ENCODE measurements at regions not wholly inside any gene's neighbourhood (a gene's known extent, or its start where the extent isn't known, plus 50 kb on each side); places are given as distances from the start of the nearest gene placed in this dataset.

DNA sequence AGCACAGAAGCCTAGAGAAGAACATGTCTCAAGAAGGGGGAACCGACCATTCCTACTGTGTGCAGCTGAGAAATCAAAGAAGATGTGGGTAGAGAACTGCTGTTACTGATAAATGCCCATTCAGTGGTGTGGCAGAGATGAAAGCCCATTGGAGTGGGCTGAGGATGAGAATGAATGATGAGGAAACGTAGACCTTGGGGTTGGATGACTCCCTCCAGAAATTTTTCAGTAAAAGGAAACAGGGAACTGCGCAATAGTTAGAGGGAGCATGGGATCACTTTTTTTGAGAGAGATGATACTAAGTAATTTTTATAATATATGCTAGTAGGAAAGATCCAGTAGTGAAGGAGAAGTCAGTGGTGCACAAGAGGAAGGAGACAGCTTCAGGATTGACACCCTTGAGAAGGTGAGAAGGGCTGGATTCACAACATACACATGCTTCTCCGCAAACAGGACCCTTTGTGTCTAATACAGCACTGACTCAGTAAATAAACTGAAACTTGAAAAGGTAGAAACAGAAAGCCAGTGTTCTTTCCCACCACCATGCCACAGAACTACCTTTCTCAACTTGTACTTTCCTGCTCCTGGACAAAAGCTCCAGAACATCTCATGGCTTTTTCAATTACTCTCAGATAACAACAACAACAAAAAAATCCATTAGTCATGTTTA is 104.7 kb upstream of the IL6 start:
- no peak for DNase-seq

- no peak for DNase-seq
Observed at GRCh38 chr7:22618528-22618927, 108.5 kb upstream of the IL6 start.

- no peak for DNase-seq
Observed at GRCh38 chr7:22617166-22617565, 109.8 kb upstream of the IL6 start.

- DNase-seq: no peak
Observed at GRCh38 chr7:22613496-22613895, 113.5 kb upstream of the IL6 start.

GRCh38 chr7:22612776-22613175 is 112.8 kb upstream of the STEAP1B start:
- no peak for DNase-seq

GRCh38 chr7:22611758-22612079 is 111.7 kb upstream of the STEAP1B start:
- no peak for DNase-seq

DNA sequence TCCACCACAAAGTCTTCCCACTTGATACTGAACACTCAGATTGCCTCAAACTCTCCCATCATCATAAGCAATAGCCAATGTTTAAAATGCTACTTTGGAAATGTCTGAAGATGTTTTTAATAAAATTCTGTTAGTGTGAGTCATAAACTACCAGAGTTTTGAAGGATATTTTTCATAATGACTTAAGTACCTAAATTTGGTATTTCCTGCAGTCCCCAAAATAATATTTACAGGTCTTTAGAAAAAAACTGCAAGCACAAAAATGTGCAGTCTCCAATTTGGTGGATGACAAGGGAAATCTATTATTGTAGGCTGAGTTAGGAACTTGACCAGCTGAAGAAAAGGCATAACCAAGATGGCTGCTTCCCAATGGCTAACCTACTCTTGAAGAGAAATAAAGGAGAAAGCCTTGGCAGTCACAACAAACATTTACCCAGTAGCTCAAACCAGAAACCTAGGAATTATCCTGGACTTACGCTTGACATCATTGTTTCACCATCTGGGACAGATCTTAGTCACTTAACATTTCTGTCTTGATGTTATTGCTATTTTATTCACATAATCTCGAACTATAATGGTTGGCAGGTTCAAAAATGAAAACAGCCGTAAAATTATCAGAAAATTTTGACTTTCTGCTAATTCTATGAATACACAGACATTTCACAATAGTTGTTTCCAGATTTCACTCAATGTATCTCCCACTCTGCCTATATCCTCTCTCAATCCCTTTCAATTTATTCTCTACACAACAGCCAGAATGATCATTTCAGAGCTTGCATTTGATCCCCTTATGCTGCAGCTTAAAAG is 111.2 kb upstream of the STEAP1B start:
- DNase-seq: no peak

DNA sequence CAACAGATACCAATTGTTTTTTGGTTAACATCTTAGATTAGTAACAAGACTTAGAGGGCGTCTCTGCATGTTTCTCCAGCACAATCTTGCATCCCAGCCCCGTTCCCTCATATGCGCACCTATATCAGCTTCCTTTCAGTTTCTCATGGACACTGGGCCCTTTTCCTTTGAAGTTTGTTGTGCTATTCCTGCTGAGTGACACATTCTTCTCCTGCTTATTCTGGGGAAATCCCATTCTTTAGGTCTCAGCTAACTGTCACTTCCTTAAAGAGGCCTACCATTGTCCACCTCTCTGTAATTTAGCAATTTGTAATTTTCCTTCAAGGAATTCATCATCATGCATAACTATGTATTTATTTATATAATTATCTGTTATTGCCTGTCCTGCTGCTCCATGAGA is 110.3 kb upstream of the STEAP1B start:
- DNase-seq: no peak

- no peak for DNase-seq
Observed at GRCh38 chr7:22607180-22607579, 107.2 kb upstream of the STEAP1B start.

DNA sequence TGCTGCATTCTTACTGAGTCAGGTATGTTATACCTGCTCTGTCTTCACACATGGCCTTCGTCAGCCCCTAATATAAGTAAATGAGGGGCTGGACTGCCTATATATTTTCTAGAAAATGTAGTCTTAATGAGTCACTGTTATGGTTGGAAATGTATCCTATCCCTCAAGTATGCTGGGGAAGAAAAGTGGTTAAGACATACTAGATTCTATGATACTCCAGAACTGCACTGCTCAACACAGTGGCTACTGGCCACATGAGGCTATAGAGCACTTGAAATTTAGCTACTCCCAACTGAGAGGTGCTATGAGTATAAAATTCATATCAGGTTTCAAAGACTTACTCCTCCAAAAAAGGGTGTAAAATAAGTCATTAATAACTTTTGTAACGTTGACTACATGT is 104.3 kb upstream of the STEAP1B start:
- DNase-seq: no peak

DNA sequence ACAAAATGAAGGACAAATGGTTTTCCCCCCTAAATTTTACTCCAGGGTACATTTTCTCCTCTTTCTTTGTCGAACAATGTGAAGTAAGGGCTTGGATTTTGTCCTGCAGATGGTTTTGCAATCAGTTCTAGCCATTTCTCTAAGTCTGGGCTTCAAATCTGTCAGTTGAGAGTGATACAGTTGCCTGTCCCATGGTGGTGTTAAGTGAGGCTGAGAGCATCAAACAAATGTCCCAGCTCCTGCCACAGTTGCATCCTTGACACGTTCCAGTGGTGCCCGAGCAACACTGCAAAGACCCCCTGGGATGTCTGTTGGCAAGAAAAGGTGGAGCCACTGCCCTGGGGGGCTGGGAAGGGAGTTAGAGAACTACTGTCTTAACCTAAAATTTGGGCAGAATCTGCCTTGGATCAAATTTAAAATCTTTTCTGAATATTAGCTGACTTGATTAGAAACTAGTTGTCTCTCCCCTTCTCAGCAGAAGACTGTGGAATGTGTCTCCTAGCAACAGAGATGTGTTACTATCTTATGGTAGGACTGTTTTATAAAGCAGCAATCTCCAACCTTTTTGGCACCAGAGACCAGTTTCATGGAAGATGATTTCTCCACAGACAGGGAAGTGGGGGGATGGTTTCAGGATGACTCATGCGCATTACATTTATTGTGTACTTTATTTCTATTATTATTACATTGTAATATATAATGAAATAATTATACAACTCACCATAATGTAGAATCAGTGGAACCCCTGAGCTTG is 102.0 kb upstream of the STEAP1B start:
- no peak for DNase-seq

GRCh38 chr7:22601408-22601807 is 101.4 kb upstream of the STEAP1B start:
- no peak for DNase-seq

DNA sequence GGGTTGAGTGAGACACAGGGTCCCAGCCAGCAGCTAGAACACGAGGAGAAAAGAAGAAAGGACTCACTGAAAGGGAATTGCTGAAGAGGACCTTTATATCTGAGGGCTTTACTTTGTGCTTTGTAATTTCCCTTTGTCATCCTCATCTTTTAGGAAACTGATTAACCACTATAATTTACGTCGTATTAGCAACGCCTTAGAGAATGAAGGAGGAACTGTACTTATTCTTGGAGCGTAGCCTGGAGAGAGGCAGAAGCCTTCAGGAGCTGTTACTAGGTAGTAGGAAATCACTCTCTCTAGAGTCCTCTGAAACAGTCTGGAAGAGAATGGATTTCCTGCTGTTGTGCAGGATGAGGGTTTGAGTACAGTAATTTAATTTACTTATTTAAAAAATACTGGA is 101.0 kb upstream of the STEAP1B start:
- no peak for DNase-seq

- no peak for DNase-seq
Observed at GRCh38 chr7:22598318-22598920, 98.4 kb upstream of the STEAP1B start.

DNA sequence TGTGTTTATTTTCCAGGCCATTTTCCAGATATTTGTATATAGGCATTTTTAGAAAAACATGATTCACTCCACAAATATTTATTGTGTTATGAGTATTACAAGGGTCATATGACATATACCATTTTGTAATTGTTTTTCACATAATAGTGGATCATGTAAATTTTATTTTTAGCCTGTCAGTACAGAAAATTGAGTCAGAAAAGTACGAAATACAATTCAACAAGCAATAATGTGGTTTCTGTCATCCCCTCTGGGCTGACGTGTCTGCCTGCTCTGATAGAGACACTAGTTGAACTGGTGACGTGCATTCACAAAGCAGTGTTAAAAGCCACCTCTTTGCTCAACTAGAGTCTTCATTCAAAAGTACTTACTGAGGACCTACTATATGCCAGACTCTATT is 97.9 kb upstream of the STEAP1B start:
- DNase-seq: peak; percentile 33

GRCh38 chr7:22596763-22597400 is 96.9 kb upstream of the STEAP1B start:
- DNase-seq: no peak

DNA sequence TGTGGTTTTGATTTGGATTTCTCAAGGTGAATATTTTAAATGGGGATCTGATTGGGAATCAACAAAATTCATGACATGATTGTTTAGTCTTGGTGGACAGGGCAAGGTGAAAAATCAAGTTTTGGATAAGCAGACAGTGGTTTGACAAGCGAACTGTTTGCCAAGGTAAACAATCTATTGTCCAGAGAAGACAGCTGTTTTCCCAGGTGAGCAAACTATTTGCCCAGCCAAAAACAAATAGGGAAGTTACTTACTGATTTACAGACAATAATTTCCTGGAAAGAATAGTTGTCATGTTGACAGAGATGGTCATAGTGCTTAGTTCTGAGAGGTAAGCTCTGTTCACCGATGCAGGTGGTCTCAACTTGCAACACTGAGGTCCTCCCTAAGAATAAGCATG is 94.0 kb upstream of the STEAP1B start:
- no peak for DNase-seq

DNA sequence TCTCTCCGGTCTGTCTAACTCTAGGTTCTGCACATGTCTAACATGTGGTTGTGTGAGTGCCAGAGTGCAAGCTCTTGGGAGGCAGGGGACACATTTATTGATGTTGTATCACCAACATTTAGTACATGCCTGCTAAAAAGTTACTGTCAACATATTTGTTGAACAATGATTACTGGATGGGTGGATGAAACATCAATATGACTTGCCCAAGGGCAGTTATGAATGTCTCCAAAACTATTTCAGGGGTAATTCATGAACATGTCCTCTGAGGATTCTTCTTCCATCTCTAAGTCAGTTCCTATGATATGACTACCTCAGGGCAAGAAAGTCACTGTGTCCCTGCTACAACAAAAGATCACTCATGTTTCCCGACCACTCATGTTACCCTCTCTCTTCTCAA is 91.3 kb upstream of the STEAP1B start:
- DNase-seq: peak; percentile 13

- no peak for DNase-seq
Observed at GRCh38 chr7:22589641-22590201, 89.7 kb upstream of the STEAP1B start.

DNA sequence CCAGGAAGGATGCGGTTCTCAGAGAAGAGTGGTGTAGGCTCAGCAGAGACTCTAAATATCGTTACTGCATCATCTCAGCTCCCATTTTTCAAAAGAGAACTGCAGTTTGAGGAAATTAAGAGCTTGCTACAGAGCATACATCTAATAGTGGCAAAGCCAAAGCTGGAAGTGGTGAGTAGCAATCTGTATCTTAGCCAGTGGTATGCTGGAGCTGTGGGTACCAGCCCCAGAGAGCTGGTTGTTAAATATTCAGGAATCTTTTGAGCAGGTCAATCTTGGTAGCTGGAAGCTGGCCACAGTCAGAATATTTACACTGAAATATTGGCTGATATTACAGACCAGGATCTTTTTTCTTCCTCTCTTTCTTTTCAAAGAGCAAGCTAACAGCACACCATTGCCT is 88.4 kb upstream of the STEAP1B start:
- DNase-seq: no peak

GRCh38 chr7:22587322-22587721 is 87.3 kb upstream of the STEAP1B start:
- DNase-seq: no peak

- no peak for DNase-seq
Observed at GRCh38 chr7:22586786-22587140, 86.8 kb upstream of the STEAP1B start.

All from T1000 (cell line).